D721Med (cell line): ENCODE measurements at regions not wholly inside any gene's neighbourhood (a gene's known extent, or its start where the extent isn't known, plus 50 kb on each side); places are given as distances from the start of the nearest gene placed in this dataset.
"Not testable (repeated sequence)": the region's sequence is repeated elsewhere in the genome, so short reads cannot be mapped to it uniquely, and the experiment has no call there.

Source experiments
- DNase-seq: peaks from one replicate; pipeline ENCODE4 v3.0.0; 2011; ENCODE audit warnings: low spot score; ENCODE audit not compliant: insufficient read length
- FAIRE-seq: peaks from 2 replicates; lab custom pipeline; 2011; peaks lifted over from hg19 to GRCh38; lab: Jason Lieb, UNC
- TF ChIP-seq, protein P1 (sequence below): IDR thresholded peaks from 2 replicates; pipeline ENCODE4 v1.5.1; 2012; ENCODE audit warnings: mild to moderate bottlenecking, control low read depth; ENCODE audit not compliant: insufficient read depth; ENCODE audit errors: missing control alignments

DNA sequence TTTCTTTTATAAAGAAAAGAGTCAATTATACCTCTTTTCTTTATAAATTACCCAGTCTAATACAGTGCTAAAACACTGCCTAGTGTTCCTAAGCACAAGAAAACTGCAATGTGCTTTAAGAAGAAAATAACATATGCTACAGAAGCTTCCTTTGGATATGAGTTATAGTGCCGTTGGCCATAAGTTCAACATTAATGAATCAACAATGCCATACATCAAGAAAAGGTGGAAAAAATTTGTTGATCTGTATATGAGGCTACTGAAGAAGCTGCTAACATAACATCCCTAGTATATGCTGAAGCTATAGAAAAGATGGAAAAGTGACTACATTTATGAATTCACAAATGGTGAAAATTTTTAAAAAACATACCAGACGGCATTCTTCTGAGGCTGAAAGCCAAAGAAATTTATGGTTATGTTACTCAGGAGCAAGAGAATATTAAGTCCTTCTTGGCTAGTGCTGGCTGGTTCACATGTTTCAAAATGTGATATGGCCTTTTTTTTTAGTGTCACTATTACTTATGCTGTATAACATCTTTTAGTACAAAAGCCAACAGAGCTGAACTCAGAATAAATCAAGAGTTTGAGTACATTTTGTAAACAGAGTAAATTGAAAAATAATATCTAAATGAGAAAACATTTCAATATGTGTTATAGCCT lies 743.2 kb upstream of the RGS18 start:
- FAIRE-seq = peak; percentile 53
- no peak for DNase-seq
- TF ChIP-seq, protein P1, sequence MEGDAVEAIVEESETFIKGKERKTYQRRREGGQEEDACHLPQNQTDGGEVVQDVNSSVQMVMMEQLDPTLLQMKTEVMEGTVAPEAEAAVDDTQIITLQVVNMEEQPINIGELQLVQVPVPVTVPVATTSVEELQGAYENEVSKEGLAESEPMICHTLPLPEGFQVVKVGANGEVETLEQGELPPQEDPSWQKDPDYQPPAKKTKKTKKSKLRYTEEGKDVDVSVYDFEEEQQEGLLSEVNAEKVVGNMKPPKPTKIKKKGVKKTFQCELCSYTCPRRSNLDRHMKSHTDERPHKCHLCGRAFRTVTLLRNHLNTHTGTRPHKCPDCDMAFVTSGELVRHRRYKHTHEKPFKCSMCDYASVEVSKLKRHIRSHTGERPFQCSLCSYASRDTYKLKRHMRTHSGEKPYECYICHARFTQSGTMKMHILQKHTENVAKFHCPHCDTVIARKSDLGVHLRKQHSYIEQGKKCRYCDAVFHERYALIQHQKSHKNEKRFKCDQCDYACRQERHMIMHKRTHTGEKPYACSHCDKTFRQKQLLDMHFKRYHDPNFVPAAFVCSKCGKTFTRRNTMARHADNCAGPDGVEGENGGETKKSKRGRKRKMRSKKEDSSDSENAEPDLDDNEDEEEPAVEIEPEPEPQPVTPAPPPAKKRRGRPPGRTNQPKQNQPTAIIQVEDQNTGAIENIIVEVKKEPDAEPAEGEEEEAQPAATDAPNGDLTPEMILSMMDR = no peak

DNA sequence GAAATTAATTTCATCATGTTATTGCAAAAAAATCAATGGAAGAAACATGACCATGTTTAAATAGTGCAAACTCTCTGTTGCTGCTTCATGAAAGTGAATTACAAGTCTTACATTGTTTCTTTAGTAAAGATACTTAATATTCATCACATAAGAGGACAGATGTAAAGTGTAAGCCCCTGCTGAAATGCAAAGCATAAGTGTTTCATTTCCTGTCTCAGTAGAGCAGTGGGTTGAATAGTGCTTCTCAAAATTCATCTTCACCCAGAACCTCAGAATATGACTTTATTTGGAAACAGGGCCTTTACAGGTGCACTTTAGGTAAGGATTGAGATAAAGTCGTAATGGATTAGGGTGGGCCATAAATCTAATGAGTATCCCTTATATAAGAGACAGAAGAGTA lies 738.4 kb upstream of the RGS18 start:
- FAIRE-seq (peak; percentile 11), DNase-seq (no peak)
- TF ChIP-seq, protein P1 = no peak

DNA sequence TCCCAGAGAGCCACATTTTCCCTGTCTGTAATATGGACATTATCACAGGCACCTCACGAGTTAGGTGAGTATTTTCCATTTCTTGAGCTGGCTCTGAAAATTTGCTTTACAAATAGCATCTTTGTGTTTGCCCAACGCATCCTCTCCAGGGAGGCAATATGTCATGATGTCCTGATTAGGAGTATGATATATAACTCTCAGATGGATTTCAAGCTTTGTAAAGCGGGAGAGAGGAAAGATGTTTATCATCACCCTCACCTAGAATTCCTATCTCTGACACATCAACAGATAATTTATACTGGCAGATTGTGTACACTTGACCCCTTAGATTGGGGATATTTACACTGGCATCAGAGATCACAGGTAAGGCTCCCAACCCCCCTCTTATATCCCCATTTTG lies 730.7 kb upstream of the RGS18 start:
- TF ChIP-seq, protein P1 = no peak
- no peak for FAIRE-seq
- no peak for DNase-seq

DNA sequence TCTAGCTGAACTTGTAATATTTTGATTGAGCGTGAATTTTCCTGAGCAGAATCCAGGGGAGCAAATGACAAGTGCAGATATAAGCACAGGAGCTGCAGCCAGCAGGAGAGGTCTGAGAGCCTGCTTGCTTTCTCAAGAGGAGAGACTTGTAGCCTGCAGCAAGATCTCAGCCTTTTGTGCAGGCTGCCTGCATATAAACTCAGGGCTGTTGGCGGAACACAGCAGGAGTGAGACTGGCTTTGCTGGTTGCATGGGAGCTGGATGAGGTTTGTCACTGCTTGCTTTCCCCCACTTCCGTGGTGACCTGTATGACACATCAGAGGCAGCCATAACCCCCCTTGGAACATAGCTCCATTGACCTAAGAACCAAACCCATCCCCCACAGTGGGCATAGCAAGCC lies 725.4 kb upstream of the RGS18 start:
- DNase-seq (no peak), FAIRE-seq (no peak)
- TF ChIP-seq, protein P1 = no peak

DNA sequence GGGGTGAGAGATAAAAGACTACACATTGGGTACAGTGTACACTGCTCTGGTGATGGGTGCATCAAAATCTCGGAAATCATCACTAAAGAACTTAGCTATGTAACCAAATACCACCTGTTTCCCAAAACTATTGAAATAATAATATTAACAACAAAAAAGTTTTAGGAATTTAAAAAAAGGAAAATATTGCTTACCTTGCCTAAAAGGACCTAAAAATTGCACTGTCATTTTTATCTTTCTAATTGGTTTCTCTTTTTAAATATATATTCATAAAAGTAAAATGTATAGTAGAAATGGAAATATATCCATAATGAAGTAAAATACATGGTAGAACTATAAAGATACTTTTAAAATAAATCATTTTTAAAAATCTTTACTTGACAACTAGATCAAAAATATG lies 719.3 kb upstream of the RGS18 start:
- TF ChIP-seq, protein P1 = no peak
- DNase-seq = no peak
- FAIRE-seq = no peak

DNA sequence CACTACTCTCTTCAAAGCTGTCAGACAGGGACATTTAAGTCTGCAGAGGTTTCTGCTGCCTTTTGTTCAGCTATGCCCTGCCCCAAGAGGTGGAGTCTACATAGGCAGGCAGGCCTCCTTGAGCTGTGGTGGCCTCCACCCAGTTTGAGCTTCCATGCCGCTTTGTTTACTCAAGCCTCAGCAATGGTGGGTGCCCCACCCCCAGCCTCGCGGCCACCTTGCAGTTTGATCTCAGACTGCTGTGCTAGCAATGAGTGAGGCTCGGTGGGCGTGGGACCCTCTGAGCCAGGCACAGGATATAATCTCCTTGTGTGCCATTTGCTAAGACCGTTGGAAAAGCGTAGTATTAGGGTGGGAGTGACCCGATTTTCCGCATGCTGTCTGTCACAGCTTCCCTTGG lies 710.0 kb upstream of the RGS18 start:
- DNase-seq, FAIRE-seq: not testable (repeated sequence)

DNA sequence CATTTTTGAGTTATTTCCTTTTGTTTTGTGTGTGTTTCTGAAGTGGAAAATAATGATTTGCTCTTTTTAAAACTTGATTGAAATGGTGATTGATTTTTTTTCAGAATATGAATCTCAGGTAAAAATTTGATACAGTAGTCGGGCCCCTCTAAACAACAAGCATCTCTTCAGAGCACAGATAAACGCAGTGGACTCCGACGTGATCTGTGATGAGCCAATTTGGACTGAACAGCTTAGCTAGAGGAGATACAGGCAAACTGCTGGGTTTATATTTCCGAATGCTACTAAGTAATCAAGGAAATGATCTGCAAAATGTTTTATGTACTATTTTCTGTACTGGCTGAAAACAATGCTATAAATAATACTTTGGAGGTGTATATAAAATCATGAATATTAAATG lies 705.7 kb upstream of the RGS18 start:
- TF ChIP-seq, protein P1 = no peak
- FAIRE-seq = no peak
- no peak for DNase-seq
